ENCODE measurements at regions not wholly inside any gene's neighbourhood (a gene's known extent, or its start where the extent isn't known, plus 50 kb on each side); places are given as distances from the start of the nearest gene placed in this dataset.

GRCh38 chrX:131792789-131793462 is 230.2 kb upstream of the STK26 start:
- peak; percentile 40 for TF ChIP-seq CTCF (IDR thresholded peaks at IDR 0.05; ENCODE audit: low read depth, low read length, missing input control)
- TF ChIP-seq JUND (IDR thresholded peaks at IDR 0.05): no peak
- TF ChIP-seq, protein P1, sequence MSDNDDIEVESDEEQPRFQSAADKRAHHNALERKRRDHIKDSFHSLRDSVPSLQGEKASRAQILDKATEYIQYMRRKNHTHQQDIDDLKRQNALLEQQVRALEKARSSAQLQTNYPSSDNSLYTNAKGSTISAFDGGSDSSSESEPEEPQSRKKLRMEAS (IDR thresholded peaks at IDR 0.05): no peak
- TF ChIP-seq HNF4G (IDR thresholded peaks at IDR 0.05): no peak
- TF ChIP-seq REST (IDR thresholded peaks at IDR 0.05): no peak
- peak; percentile 63 for TF ChIP-seq SP1 (IDR thresholded peaks at IDR 0.05)

Measured in liver (tissue), 3 donors.